Activated CD4-positive, CD25-positive, alpha-beta regulatory T cell treated with anti-CD3 and anti-CD28 coated beads, Interleukin-2, amount 50 U/mL, for 72 hours (primary cell): ENCODE measurements at regions not wholly inside any gene's neighbourhood (a gene's known extent, or its start where the extent isn't known, plus 50 kb on each side); places are given as distances from the start of the nearest gene placed in this dataset.
"Not testable (repeated sequence)": the region's sequence is repeated elsewhere in the genome, so short reads cannot be mapped to it uniquely, and the experiment has no call there.

Experiments used
- DNase-seq: peaks from one replicate; pipeline ENCODE4 v3.0.0; 2021

- no peak for DNase-seq
These were observed 216.1 kb upstream of the ADRA1D start for GRCh38 chr20:4465212-4465611.

GRCh38 chr20:4462801-4463200, 213.7 kb upstream of the ADRA1D start:
- DNase-seq = not testable (repeated sequence)

- DNase-seq = no peak
These were observed 210.0 kb upstream of the ADRA1D start for GRCh38 chr20:4459081-4459480.

- no peak for DNase-seq
These were observed 208.8 kb upstream of the ADRA1D start for GRCh38 chr20:4457566-4458543.

- DNase-seq = no peak
These were observed 206.9 kb upstream of the ADRA1D start for GRCh38 chr20:4455996-4456395.

- no peak for DNase-seq
These were observed 206.2 kb upstream of the ADRA1D start for GRCh38 chr20:4455301-4455701.

GRCh38 chr20:4454111-4454510, 205.0 kb upstream of the ADRA1D start:
- no peak for DNase-seq

- DNase-seq = no peak
These were observed 204.3 kb upstream of the ADRA1D start for GRCh38 chr20:4453359-4453758.

- no peak for DNase-seq
These were observed 202.5 kb upstream of the ADRA1D start for GRCh38 chr20:4451487-4452081.

- no peak for DNase-seq
These were observed 201.0 kb upstream of the ADRA1D start for GRCh38 chr20:4449957-4450715.

GRCh38 chr20:4445784-4446183, 196.7 kb upstream of the ADRA1D start:
- DNase-seq = no peak

- no peak for DNase-seq
These were observed 196.2 kb upstream of the ADRA1D start for GRCh38 chr20:4445331-4445730.

GRCh38 chr20:4444404-4444803, 195.3 kb upstream of the ADRA1D start:
- DNase-seq = no peak

GRCh38 chr20:4443016-4443415, 193.9 kb upstream of the ADRA1D start:
- no peak for DNase-seq

GRCh38 chr20:4441871-4442270, 192.8 kb upstream of the ADRA1D start:
- DNase-seq = no peak

GRCh38 chr20:4441191-4441590, 192.1 kb upstream of the ADRA1D start:
- DNase-seq = no peak

- DNase-seq = no peak
These were observed 190.4 kb upstream of the ADRA1D start for GRCh38 chr20:4439461-4439860.

GRCh38 chr20:4437131-4437530, 188.0 kb upstream of the ADRA1D start:
- no peak for DNase-seq

- DNase-seq = no peak
These were observed 186.8 kb upstream of the ADRA1D start for GRCh38 chr20:4435671-4436455.

- DNase-seq = no peak
These were observed 186.1 kb upstream of the ADRA1D start for GRCh38 chr20:4435225-4435624.

- DNase-seq = no peak
These were observed 185.6 kb upstream of the ADRA1D start for GRCh38 chr20:4434681-4435080.

GRCh38 chr20:4431446-4431845, 182.4 kb upstream of the ADRA1D start:
- DNase-seq = no peak

GRCh38 chr20:4430826-4431225, 181.7 kb upstream of the ADRA1D start:
- not testable (repeated sequence) for DNase-seq
